ENCODE measurements at regions not wholly inside any gene's neighbourhood (a gene's known extent, or its start where the extent isn't known, plus 50 kb on each side); places are given as distances from the start of the nearest gene placed in this dataset.
"Not testable (repeated sequence)": the region's sequence is repeated elsewhere in the genome, so short reads cannot be mapped to it uniquely, and the experiment has no call there.

GRCh38 chr6:113057567-113058053 is 710.5 kb downstream of the RFPL4B start:
- H3K9me3 ChIP-seq: peaks cover 0 to 6% (median 3%) of the 10 kb centered on the region in 4 donors
- WGBS: 73% methylated on average over 1 of the region's 1 CpG
- H3K4me3 ChIP-seq: no peak overlapping the region
- intact Hi-C loops (cut with DNase I): no loop called here
- no peaks in the 10 kb centered on the region for H3K36me3 ChIP-seq
- no peaks in the 10 kb centered on the region for H3K4me1 ChIP-seq
- H3K27me3 ChIP-seq: no peaks in the 10 kb centered on the region
- TF ChIP-seq CTCF (IDR thresholded peaks at IDR 0.05) (no peak), POLR2A (IDR thresholded peaks at IDR 0.05; ENCODE audit: low read depth) (no peak), EP300 (IDR thresholded peaks at IDR 0.05) (no peak), POLR2AphosphoS5 (IDR thresholded peaks at IDR 0.05) (no peak)
- H3K27ac ChIP-seq (replicated peaks in 1 of 4): no peak overlapping the region
- no peak for DNase-seq (ENCODE audit: extremely low spot score)

GRCh38 chr6:113060664-113061063 is 713.5 kb downstream of the RFPL4B start:
- H3K9me3 ChIP-seq: peaks cover 0 to 6% (median 3%) of the 10 kb centered on the region in 4 donors
- no peak overlapping the region for H3K27ac ChIP-seq (replicated peaks in 1 of 4)
- no peak for DNase-seq (ENCODE audit: extremely low spot score)
- intact Hi-C loops (cut with DNase I): no loop called here
- TF ChIP-seq POLR2AphosphoS5 (IDR thresholded peaks at IDR 0.05): no peak
- no peak for TF ChIP-seq POLR2A (IDR thresholded peaks at IDR 0.05; ENCODE audit: low read depth)
- no peak for TF ChIP-seq EP300 (IDR thresholded peaks at IDR 0.05)
- TF ChIP-seq CTCF (IDR thresholded peaks at IDR 0.05): no peak
- H3K4me3 ChIP-seq: no peak overlapping the region
- 75% methylated on average over 2 of the region's 2 CpGs for WGBS
- no peaks in the 10 kb centered on the region for H3K36me3 ChIP-seq
- H3K4me1 ChIP-seq: no peaks in the 10 kb centered on the region
- no peaks in the 10 kb centered on the region for H3K27me3 ChIP-seq

GRCh38 chr6:113065611-113066010 is 718.5 kb downstream of the RFPL4B start:
- WGBS: 59% methylated on average over 2 of the region's 2 CpGs
- DNase-seq (ENCODE audit: extremely low spot score): no peak
- Histone ChIP-seq H3K36me3 (no peaks in the 10 kb centered on the region), H3K27ac (replicated peaks in 1 of 4) (no peak overlapping the region), H3K27me3 (no peaks in the 10 kb centered on the region), H3K4me1 (peaks cover 0 to 4% (median 0%) of the 10 kb centered on the region in 4 donors), H3K4me3 (no peak overlapping the region), H3K9me3 (no peaks in the 10 kb centered on the region)
- TF ChIP-seq CTCF (IDR thresholded peaks at IDR 0.05) (no peak), POLR2AphosphoS5 (IDR thresholded peaks at IDR 0.05) (no peak), EP300 (IDR thresholded peaks at IDR 0.05) (no peak), POLR2A (IDR thresholded peaks at IDR 0.05; ENCODE audit: low read depth) (no peak)
- intact Hi-C loops (cut with DNase I): no loop called here

- Histone ChIP-seq H3K36me3 (no peaks in the 10 kb centered on the region), H3K27ac (replicated peaks in 1 of 4) (no peak overlapping the region), H3K4me1 (peaks cover 0 to 4% (median 0%) of the 10 kb centered on the region in 4 donors), H3K27me3 (no peaks in the 10 kb centered on the region), H3K9me3 (no peaks in the 10 kb centered on the region), H3K4me3 (no peak overlapping the region)
- intact Hi-C loops (cut with DNase I): no loop called here
- TF ChIP-seq CTCF (IDR thresholded peaks at IDR 0.05) (no peak), EP300 (IDR thresholded peaks at IDR 0.05) (no peak), POLR2A (IDR thresholded peaks at IDR 0.05; ENCODE audit: low read depth) (no peak), POLR2AphosphoS5 (IDR thresholded peaks at IDR 0.05) (no peak)
- WGBS: 95% methylated on average over 3 of the region's 3 CpGs
- DNase-seq (ENCODE audit: extremely low spot score): no peak
Observed at GRCh38 chr6:113067612-113068275, 720.6 kb downstream of the RFPL4B start.

- Histone ChIP-seq H3K27me3 (no peaks in the 10 kb centered on the region), H3K9me3 (no peaks in the 10 kb centered on the region), H3K4me3 (no peak overlapping the region), H3K36me3 (no peaks in the 10 kb centered on the region), H3K4me1 (peaks cover 0 to 4% (median 0%) of the 10 kb centered on the region in 4 donors), H3K27ac (replicated peaks in 1 of 4) (no peak overlapping the region)
- no peak for TF ChIP-seq POLR2A (IDR thresholded peaks at IDR 0.05; ENCODE audit: low read depth)
- intact Hi-C loops (cut with DNase I): no loop called here
- DNase-seq (ENCODE audit: extremely low spot score): no peak
- 80% methylated on average over 2 of the region's 2 CpGs for WGBS
Observed at GRCh38 chr6:113068570-113068969, 721.4 kb downstream of the RFPL4B start.

GRCh38 chr6:113070681-113071080 is 723.6 kb downstream of the RFPL4B start:
- H3K36me3 ChIP-seq; H3K27ac ChIP-seq (replicated peaks in 1 of 4); H3K27me3 ChIP-seq; H3K4me3 ChIP-seq; H3K4me1 ChIP-seq; H3K9me3 ChIP-seq; DNase-seq (ENCODE audit: extremely low spot score); intact Hi-C loops (cut with DNase I): not testable (repeated sequence)
- WGBS: 100% methylated on average over 3 of the region's 3 CpGs
